Nephron progenitor cell (in vitro differentiated cells): ENCODE measurements at regions not wholly inside any gene's neighbourhood (a gene's known extent, or its start where the extent isn't known, plus 50 kb on each side); places are given as distances from the start of the nearest gene placed in this dataset.
A peak's percentile ranks its signal among the peaks of the same experiment; 100 is the strongest.

Experiments used
- DNase-seq: peaks from one replicate; pipeline ENCODE4 v3.0.0; 2021
- H3K27ac Mint-ChIP-seq: 2 replicates; pipeline ENCODE4 v1.8.0; 2021; ENCODE audit warnings: mild to moderate bottlenecking, moderate library complexity, mixed read lengths
- H3K27me3 Mint-ChIP-seq: 2 replicates; pipeline ENCODE4 v1.8.0; 2021; ENCODE audit warnings: mild to moderate bottlenecking, low read depth, mixed read lengths; ENCODE audit not compliant: poor library complexity
- H3K36me3 Mint-ChIP-seq: 2 replicates; pipeline ENCODE4 v1.8.0; 2021; ENCODE audit warnings: low read depth, mixed read lengths
- H3K4me1 Mint-ChIP-seq: 2 replicates; pipeline ENCODE4 v1.8.0; 2021; ENCODE audit warnings: mixed read lengths
- H3K4me3 Mint-ChIP-seq: 2 replicates; pipeline ENCODE4 v1.8.0; 2021; ENCODE audit warnings: mild to moderate bottlenecking, moderate library complexity, mixed read lengths
- H3K9me3 Mint-ChIP-seq: 2 replicates; pipeline ENCODE4 v1.8.0; 2021; ENCODE audit warnings: mild to moderate bottlenecking, moderate library complexity, mixed read lengths
- CTCF ChIP-seq: fragments of 200-600 bp; sonication (generic); IDR thresholded peaks from 2 replicates; pipeline ENCODE4 v1.5.0; 2021; ENCODE audit warnings: antibody characterized with exemption

GRCh38 chr15:31977138-31977537 is 53.2 kb upstream of the CHRNA7 start:
- TF ChIP-seq CTCF, result no peak
- Mint-ChIP-seq H3K4me1 (peaks cover 37% of the 10 kb centered on the region), H3K9me3 (no peaks in the 10 kb centered on the region), H3K4me3 (no peak overlapping the region), H3K27ac (no peak overlapping the region), H3K36me3 (no peaks in the 10 kb centered on the region), H3K27me3 (peaks cover 24% of the 10 kb centered on the region)
- DNase-seq, result no peak

- peak; percentile 89 for TF ChIP-seq CTCF
- Mint-ChIP-seq H3K4me3 (no peak overlapping the region), H3K36me3 (no peaks in the 10 kb centered on the region), H3K4me1 (peaks cover 37% of the 10 kb centered on the region), H3K27ac (no peak overlapping the region), H3K9me3 (no peaks in the 10 kb centered on the region), H3K27me3 (peaks cover 24% of the 10 kb centered on the region)
- peak; percentile 86 for DNase-seq
These were observed 52.3 kb upstream of the CHRNA7 start for GRCh38 chr15:31977812-31978661.
